Mucosa of descending colon (tissue), 3 donors: ENCODE measurements at regions not wholly inside any gene's neighbourhood (a gene's known extent, or its start where the extent isn't known, plus 50 kb on each side); places are given as distances from the start of the nearest gene placed in this dataset.
A peak's percentile ranks its signal among the peaks of the same experiment; 100 is the strongest.

Experiments used
- ATAC-seq: fragments of 200-7000 bp; cut with Tn5 transposase; one replicate; pipeline ENCODE4 v1.9.1; 2020; ENCODE audit warnings: mild to moderate bottlenecking, moderate library complexity
- DNase-seq, 3 donors: peaks; one replicate each; pipeline ENCODE4 v3.0.0-alpha.2; 2020
- H3K36me3 ChIP-seq: fragments of 200-600 bp; one replicate; pipeline ENCODE4 v1.8.0; 2021; ENCODE audit warnings: low read depth, mild to moderate bottlenecking
- H3K4me1 ChIP-seq: fragments of 200-600 bp; one replicate; pipeline ENCODE4 v1.8.0; 2021; ENCODE audit warnings: low read depth, mild to moderate bottlenecking
- H3K4me3 ChIP-seq: fragments of 200-600 bp; one replicate; pipeline ENCODE4 v1.8.0; 2021; ENCODE audit warnings: mild to moderate bottlenecking
- H3K9me3 ChIP-seq: fragments of 200-600 bp; one replicate; pipeline ENCODE4 v1.8.0; 2021; ENCODE audit warnings: mild to moderate bottlenecking
- intact Hi-C, 2 donors: fragments of 100-400 bp; cut with DNase I in 1 of 2; cut with micrococcal nuclease in 1 of 2; formaldehyde crosslinking; loops; one replicate each; pipeline versions ENCODE4 v1.11.0 to v1.11.1; 2022; cut with DNase I, micrococcal nuclease
- TF ChIP-seq, protein P1 (sequence below): fragments of 200-600 bp; IDR thresholded peaks from one replicate; pipeline ENCODE4 v1.8.0; 2022; ENCODE audit warnings: antibody characterized with exemption, mild to moderate bottlenecking
- donor health status: DM: no; HTN: no; CAD: no; lungs with moderate emphysema.
- donor health status: DM: no; HTN: no; CAD: no.
- donor health status: DM: no; HTN: yes; CAD: no.

GRCh38 chr1:189463166-189463565, 1014.5 kb downstream of the BRINP3 start:
- ATAC-seq = no peak
- intact Hi-C loops = no loop called here
- Histone ChIP-seq H3K36me3 (no peaks in the 10 kb centered on the region), H3K4me3 (no peak overlapping the region), H3K4me1 (no peaks in the 10 kb centered on the region), H3K9me3 (no peaks in the 10 kb centered on the region)
- TF ChIP-seq, protein P1, sequence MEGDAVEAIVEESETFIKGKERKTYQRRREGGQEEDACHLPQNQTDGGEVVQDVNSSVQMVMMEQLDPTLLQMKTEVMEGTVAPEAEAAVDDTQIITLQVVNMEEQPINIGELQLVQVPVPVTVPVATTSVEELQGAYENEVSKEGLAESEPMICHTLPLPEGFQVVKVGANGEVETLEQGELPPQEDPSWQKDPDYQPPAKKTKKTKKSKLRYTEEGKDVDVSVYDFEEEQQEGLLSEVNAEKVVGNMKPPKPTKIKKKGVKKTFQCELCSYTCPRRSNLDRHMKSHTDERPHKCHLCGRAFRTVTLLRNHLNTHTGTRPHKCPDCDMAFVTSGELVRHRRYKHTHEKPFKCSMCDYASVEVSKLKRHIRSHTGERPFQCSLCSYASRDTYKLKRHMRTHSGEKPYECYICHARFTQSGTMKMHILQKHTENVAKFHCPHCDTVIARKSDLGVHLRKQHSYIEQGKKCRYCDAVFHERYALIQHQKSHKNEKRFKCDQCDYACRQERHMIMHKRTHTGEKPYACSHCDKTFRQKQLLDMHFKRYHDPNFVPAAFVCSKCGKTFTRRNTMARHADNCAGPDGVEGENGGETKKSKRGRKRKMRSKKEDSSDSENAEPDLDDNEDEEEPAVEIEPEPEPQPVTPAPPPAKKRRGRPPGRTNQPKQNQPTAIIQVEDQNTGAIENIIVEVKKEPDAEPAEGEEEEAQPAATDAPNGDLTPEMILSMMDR = no peak
- DNase-seq = no peak

- ATAC-seq = no peak
- intact Hi-C loops = no loop called here
- Histone ChIP-seq H3K4me1 (no peaks in the 10 kb centered on the region), H3K4me3 (no peak overlapping the region), H3K9me3 (no peaks in the 10 kb centered on the region), H3K36me3 (no peaks in the 10 kb centered on the region)
- DNase-seq = no peak
- TF ChIP-seq, protein P1 = no peak
Observed at GRCh38 chr1:189496768-189497167, 980.9 kb downstream of the BRINP3 start.

GRCh38 chr1:189499736-189500135, 977.9 kb downstream of the BRINP3 start:
- DNase-seq (no peak), ATAC-seq (no peak)
- TF ChIP-seq, protein P1 = no peak
- no peaks in the 10 kb centered on the region for H3K36me3 ChIP-seq
- no peak overlapping the region for H3K4me3 ChIP-seq
- H3K4me1 ChIP-seq = no peaks in the 10 kb centered on the region
- intact Hi-C loops = no loop called here
- no peaks in the 10 kb centered on the region for H3K9me3 ChIP-seq

DNA sequence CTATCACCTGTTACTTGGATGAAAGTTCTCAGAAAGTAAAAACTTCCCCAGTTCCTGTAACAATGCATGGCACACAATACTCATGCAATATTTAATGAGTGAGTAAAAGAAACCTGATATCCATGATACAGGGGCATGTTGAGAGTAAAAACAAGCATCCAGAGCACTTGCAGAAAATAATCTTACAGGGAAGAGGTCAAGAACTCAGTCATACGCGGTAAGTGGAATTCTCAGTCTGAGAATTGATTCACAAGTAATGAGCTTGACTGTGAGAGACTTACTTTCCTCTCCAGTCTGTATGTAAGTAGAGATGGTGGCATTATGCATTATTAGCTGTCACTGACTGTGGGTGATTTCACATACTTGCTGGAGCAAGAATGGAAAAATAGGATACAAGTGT, 976.9 kb downstream of the BRINP3 start:
- ATAC-seq (no peak), DNase-seq (no peak)
- Histone ChIP-seq H3K9me3 (no peaks in the 10 kb centered on the region), H3K4me1 (no peaks in the 10 kb centered on the region), H3K4me3 (no peak overlapping the region), H3K36me3 (no peaks in the 10 kb centered on the region)
- intact Hi-C loops = no loop called here
- TF ChIP-seq, protein P1 = no peak

DNA sequence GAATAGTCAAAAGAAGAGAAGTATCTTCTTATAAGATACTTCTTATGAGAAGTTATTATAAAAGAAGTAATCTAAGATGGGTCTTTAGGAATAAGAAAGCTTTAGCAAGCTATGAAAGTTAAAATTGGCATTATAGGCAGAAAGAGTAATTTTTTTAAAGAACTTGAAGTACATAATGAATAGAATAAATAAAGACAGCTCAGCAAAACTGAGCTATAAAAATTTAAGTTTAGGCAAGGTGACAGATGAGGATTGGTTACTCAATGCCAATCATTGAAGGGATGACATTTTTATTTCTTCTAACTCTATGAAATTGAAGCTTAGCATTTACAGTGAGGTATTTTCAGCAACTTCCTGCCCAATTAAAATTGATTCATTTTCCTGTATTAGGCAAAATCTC, 966.8 kb downstream of the BRINP3 start:
- ATAC-seq = no peak
- no peak overlapping the region for H3K4me3 ChIP-seq
- no peaks in the 10 kb centered on the region for H3K4me1 ChIP-seq
- intact Hi-C loops = no loop called here
- peaks cover 2% of the 10 kb centered on the region for H3K9me3 ChIP-seq
- TF ChIP-seq, protein P1 = no peak
- no peak for DNase-seq
- no peaks in the 10 kb centered on the region for H3K36me3 ChIP-seq

DNA sequence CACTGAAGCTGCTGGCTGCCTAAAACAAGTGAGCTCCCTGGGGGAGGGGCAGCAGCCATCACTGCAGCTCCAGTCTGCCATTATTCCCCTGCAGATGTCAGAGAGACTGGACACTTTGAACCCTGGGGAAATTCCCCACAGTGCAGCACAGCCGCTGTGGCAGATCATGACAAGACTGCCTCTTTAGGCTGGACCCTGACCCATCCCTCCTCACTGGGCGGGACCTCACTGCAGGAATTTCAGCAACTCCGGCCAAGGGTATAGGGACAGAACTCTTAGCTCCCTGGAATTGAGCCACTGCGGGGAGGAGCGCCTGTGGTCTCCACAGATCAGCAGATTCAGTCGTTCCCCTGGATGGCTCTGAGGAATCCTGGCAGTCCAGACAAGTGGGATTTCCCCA, 964.6 kb downstream of the BRINP3 start:
- no peaks in the 10 kb centered on the region for H3K4me1 ChIP-seq
- DNase-seq = peak in 1 of 3 donors; percentile 25
- H3K4me3 ChIP-seq = no peak overlapping the region
- peaks cover 2% of the 10 kb centered on the region for H3K9me3 ChIP-seq
- intact Hi-C loops = no loop called here
- ATAC-seq = no peak
- TF ChIP-seq, protein P1 = no peak
- no peaks in the 10 kb centered on the region for H3K36me3 ChIP-seq
